IPS-18c (cell line): ENCODE measurements at regions not wholly inside any gene's neighbourhood (a gene's known extent, or its start where the extent isn't known, plus 50 kb on each side); places are given as distances from the start of the nearest gene placed in this dataset.

Experiments used
- H3K4me3 ChIP-seq: 2 replicates; pipeline ENCODE4 v1.7.0; 2013; ENCODE audit warnings: low read depth, mild to moderate bottlenecking, low read length, moderate library complexity; ENCODE audit not compliant: insufficient read depth
- H3K9me3 ChIP-seq: one replicate; pipeline ENCODE4 v1.6.1; 2013; ENCODE audit warnings: mild to moderate bottlenecking, low read length, moderate library complexity; ENCODE audit not compliant: control insufficient read depth, insufficient read depth

GRCh38 chr22:27087051-27087450, 429.7 kb downstream of the MIAT start:
- H3K9me3 ChIP-seq: no peaks in the 10 kb centered on the region
- H3K4me3 ChIP-seq: no peak overlapping the region

DNA sequence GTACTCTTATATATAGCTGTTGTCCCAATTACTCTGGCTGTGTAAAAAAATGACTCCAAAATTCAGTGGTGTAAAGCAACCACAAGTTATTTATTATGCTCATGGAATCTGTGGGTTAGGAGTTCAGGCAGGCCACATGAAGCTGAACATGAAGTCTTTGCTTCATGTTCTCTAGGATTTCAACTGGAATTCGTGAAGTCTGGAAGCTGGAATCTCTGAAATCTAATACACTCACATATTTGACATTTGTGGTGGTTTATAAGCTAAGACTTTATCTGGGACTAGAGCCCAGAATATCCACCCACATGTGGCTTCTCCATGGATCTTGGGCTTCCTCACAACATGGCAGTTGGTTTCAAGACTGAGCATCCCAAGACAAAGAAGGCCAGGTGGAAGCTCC, 430.6 kb downstream of the MIAT start:
- no peak overlapping the region for H3K4me3 ChIP-seq
- H3K9me3 ChIP-seq: no peaks in the 10 kb centered on the region

GRCh38 chr22:27089264-27089663, 431.9 kb downstream of the MIAT start:
- H3K4me3 ChIP-seq: no peak overlapping the region

GRCh38 chr22:27090611-27091011, 433.2 kb downstream of the MIAT start:
- Histone ChIP-seq H3K4me3 (no peak overlapping the region), H3K9me3 (no peaks in the 10 kb centered on the region)

More at GRCh38 chr22:27089264-27089663, 431.9 kb downstream of the MIAT start:
- H3K9me3 ChIP-seq: no peaks in the 10 kb centered on the region

DNA sequence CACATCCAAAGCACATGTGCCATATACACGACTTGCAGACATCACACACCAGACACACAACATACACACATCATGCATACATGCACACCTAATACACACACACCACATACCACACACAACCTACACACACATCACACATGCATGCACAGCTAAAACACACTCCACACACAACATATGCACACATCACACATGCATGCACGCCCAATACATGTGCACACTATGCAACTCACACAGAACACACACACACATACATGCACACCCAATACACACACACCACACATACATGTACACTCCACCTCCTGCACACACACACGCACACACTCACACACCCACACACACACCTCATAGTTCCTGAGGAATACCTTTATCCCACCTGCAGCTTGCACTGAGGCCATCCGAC, 436.0 kb downstream of the MIAT start:
- H3K9me3 ChIP-seq: no peaks in the 10 kb centered on the region
- H3K4me3 ChIP-seq: no peak overlapping the region

DNA sequence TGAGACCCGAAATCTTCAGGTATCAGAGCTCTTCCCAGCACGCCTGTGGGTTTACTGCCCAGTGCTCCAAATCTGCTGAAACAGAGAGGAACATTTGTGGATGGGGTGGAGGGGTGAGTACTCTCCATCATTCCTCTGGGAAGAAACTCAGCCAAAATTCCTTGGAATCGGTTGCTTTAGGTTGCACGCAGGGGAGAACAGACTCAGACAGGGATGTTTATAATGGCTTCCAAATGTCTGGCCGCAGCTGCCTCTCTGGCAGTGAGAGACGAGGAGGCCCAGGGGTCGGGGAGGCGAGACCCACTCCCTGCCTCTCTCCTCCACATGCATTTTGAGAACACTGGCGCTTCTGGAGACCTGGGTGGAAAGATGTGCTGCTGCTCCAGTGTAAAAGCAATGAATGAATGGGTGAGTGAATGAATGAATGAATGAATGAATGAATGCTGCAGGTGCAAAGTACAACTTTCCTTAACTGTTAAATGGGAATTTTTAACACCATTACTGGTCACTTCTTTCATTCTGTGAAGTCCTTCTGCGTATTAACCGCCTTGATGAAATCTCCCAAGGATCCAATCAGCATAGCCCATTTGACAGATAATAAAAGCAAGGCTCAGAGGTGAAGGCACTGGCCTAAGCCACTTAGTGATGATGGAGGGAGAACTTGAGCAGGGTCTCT, 437.4 kb downstream of the MIAT start:
- H3K9me3 ChIP-seq: no peaks in the 10 kb centered on the region
- no peak overlapping the region for H3K4me3 ChIP-seq

DNA sequence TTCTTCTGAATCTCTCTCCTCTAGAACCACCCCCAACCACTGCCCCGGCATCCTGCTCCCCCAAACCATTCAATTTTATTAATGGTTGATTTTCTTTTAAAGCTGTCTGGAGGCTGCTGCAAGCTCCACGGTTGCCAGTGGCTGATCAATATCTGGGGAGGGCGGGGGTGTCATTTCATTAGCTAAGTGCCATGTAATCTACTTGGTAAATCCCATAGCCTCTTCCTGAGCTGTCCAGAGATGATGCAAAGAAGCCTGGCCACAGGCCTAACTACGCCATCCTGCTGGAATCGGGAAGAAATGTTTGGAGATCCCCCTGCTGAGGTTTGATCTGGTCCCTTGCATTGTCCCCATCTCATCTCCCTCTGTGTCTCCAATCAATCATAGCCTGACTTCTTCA, 440.1 kb downstream of the MIAT start:
- Histone ChIP-seq H3K9me3 (no peaks in the 10 kb centered on the region), H3K4me3 (no peak overlapping the region)

- H3K4me3 ChIP-seq: no peak overlapping the region
- no peaks in the 10 kb centered on the region for H3K9me3 ChIP-seq
These were observed 440.5 kb downstream of the MIAT start for GRCh38 chr22:27097933-27098332.

DNA sequence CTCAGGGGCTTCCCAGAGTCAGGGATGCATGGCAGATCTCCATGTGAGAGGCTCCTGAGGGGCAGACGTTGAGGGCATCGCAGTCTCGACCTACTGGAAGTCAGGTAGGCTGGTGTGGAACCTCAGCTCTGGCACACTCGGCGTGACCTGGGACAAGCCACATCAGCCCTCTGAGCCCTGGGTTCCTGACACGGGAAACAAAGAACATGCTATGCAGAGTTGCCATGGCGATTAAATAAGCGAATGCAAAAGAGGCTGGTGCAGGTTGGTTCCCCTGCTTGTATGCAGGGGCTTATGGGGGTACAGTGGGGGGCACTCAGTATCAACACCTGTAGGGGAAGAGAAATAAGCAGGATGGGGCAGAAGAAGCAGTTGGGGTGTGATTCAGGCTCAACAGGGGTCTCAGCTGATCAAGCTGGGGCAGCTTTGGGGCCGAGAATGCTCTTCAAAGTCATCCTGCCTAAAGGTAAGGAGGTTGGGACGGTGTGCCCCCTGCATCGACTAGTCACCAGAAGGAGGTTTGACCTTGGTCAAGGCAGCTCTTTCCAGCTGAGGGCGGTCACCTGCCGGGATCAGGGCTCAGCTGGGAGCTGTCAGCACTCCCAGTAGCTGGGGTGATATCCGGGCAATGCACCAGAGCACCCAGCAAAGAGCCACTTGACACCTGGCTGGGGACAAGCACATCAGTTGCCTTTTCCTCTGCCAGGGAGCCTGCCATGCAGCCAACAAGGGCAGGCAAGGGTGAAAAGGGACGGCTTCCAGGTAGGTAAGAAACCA, 442.7 kb downstream of the MIAT start:
- Histone ChIP-seq H3K9me3 (no peaks in the 10 kb centered on the region), H3K4me3 (no peak overlapping the region)

DNA sequence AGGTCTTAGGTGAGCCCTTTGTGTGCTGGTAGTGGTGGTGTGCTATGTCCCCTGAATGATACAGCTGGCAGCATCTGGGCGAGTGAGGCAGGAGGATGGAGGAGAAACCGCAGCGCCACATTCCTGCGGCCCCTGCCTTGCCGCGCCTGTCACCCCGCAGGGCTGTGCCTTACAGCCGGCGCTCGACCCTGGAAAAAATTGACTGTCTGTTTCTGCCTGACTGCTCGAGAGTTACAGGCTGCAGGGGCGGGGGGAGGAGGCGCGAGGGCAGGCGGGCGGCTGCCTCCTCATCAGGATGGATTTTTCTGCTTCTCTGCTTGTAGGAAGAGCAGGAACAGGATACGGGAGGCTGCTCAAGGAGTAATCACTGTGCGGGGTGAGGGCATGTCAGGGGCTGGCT, 443.4 kb downstream of the MIAT start:
- no peaks in the 10 kb centered on the region for H3K9me3 ChIP-seq

DNA sequence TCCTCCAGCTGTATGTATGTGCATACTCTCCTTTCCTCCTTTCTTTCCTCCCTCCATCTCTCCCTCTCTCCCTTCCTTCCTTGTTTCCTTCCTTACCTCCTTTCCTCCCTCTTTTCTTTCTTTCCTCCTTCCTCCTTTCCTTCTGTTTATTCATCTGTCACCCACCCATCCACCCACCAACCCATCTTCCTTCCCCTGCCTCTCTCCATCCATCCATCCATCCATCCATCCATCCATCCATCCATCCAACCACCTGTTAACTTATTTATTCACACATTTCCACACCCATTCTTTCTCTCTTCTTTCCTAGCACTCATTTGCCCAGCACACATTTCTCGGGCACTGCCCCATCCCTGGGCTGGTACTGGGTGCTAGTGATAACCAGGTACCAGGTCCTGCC, 443.9 kb downstream of the MIAT start:
- Histone ChIP-seq H3K9me3 (no peaks in the 10 kb centered on the region), H3K4me3 (no peak overlapping the region)

More for the DNA sequence above, 443.4 kb downstream of the MIAT start:
- no peak overlapping the region; the same call in 1 of the 2 replicates for H3K4me3 ChIP-seq

DNA sequence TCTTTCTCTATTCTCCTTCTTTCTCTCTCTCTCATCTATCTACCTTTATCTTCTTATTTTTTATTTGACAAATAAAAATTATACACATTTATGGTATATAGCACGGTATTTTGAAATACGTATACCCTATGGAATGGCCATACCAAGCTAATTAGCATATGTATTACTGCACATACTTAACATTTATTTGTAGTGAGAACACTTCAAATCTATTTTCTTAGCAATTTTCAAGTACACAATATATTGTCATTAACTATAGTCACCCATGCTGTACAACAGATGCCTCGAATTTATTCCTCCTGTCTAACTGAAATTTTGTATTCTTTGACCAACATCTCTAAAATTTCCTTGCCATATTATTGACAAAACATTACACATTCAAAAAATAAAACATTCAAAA, 447.1 kb downstream of the MIAT start:
- H3K9me3 ChIP-seq: no peaks in the 10 kb centered on the region
- no peak overlapping the region for H3K4me3 ChIP-seq

DNA sequence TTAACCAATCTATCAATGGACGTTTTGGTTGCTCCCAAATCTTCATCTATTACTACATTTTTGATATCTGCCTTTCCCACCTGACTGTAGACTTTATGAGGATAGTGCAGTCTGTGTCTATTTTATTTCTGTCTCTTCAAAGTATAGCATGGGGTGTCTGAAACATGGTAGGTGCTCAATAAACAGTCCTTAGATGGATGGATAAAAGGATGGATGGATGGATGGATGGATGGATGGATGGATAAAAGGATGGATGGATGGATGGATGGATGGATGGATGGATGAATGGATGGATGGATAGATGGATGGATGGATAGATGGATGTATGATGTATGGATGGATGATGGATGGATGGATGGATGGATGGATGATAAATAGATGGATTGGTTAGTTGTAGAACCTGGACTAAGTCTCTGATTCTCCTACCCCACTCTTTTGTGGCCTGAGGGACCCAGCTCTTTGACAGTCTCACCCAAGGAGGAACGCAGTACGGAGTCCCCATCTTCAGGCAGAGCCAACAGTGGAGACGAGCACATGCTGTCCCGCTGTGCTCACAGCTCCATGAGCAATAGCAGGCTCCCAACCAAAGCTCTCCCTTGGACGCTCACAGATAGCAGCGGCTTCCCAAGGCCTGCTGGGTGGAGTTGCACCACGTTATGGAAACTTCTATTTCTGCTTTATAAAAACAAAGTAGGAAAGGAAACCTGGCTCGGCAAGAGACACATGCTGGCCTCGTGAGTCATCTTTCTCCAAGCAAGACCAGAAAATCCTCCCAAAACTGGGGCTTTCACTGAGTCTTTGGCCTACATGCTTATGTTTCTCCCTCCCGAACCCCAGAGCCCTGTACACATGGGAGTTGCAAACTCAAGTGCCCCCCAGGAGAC, 448.0 kb downstream of the MIAT start:
- Histone ChIP-seq H3K9me3 (no peaks in the 10 kb centered on the region), H3K4me3 (no peak overlapping the region)

GRCh38 chr22:27106985-27107384, 449.6 kb downstream of the MIAT start:
- no peaks in the 10 kb centered on the region for H3K9me3 ChIP-seq
- no peak overlapping the region for H3K4me3 ChIP-seq

DNA sequence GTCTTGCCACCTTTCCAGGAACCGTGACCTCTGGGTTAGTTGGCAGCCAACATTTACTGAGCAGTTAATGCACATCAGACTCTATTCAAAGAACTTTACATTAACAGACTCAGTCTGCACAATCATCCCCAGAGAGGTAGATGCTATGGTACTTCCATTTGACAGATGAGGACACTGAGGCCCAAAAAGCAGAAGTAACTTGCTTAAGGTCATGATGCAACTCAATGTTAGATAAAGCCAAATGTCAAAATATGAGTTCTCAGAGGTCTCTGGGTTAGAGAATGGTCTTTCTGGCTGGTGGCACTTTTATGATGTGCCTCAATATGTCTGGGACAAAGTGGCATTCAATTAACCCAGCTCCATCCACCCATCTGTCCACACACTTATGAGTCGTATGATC, 450.0 kb downstream of the MIAT start:
- no peaks in the 10 kb centered on the region for H3K9me3 ChIP-seq
- H3K4me3 ChIP-seq: no peak overlapping the region

DNA sequence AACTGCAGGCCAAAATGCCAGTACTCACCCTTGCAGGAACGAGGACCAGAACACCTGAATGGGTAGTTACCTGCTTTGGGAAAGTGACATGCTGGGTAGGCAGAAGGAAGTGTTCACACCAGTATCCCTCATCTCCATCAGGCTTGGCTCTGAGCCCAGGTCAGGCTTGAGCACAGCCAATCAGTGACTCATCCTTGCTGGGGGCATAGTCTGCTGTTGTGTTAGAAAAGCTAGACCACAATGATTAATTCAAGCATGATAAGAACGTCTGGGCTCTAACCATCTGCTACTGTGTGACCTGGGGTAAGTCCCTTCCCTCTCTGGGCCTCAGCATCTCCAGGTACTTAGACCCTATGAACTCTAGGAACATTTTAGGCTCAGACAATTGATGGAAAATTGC, 450.4 kb downstream of the MIAT start:
- Histone ChIP-seq H3K9me3 (no peaks in the 10 kb centered on the region), H3K4me3 (no peak overlapping the region)

DNA sequence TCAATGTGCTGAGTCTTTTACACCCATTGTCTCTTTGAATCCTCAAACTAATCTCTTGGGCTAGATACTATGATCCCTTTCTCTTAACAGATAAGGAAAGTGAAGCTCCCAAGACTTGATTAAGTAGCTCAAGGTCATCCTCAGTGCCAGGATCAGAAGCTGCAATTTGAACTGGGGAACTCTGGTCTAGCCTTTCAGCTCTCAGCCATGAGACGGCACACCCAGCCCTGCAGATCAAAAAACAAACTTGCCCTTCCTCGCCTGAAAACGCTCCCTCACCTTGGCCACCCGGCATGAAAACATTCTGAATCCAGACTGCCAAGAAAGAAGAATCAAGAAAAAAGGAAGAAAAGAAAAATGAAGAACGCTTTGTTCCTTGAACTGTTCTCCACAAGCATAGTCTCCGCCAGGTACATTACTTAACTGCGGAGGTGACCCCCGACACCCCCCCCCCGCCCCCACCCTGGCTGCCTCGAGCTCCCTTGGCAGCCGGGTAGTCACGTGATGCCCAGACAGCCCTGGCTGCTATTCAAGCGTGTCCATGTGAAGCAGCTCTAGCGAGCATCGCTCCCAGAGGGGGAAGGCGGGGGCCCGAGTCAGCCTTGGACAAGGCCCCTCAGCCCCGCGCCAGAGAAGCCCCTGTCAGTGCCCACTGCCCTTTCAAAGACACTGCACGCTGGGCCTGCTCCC, 451.2 kb downstream of the MIAT start:
- no peak overlapping the region for H3K4me3 ChIP-seq
- no peaks in the 10 kb centered on the region for H3K9me3 ChIP-seq
